HG03095 (cell line): ENCODE measurements at regions not wholly inside any gene's neighbourhood (a gene's known extent, or its start where the extent isn't known, plus 50 kb on each side); places are given as distances from the start of the nearest gene placed in this dataset.
"Not testable (repeated sequence)": the region's sequence is repeated elsewhere in the genome, so short reads cannot be mapped to it uniquely, and the experiment has no call there.

Source experiments
- ATAC-seq: cut with Tn5 transposase; IDR thresholded peaks from one replicate; pipeline ENCODE4 v1.9.1; 2021; ENCODE audit warnings: moderate library complexity; ENCODE audit not compliant: unreplicated experiment

- ATAC-seq, result not testable (repeated sequence)
These were observed 61.4 kb upstream of the SULF2 start for GRCh38 chr20:47846651-47847050.

GRCh38 chr20:47845382-47845977 is 60.2 kb upstream of the SULF2 start:
- ATAC-seq, result not testable (repeated sequence)

GRCh38 chr20:47844568-47844906 is 59.3 kb upstream of the SULF2 start:
- ATAC-seq, result not testable (repeated sequence)

GRCh38 chr20:47843886-47844567 is 58.7 kb upstream of the SULF2 start:
- ATAC-seq, result no peak

- ATAC-seq, result not testable (repeated sequence)
These were observed 57.7 kb upstream of the SULF2 start for GRCh38 chr20:47842950-47843349.

GRCh38 chr20:47842004-47842403 is 56.7 kb upstream of the SULF2 start:
- not testable (repeated sequence) for ATAC-seq

- not testable (repeated sequence) for ATAC-seq
These were observed 51.1 kb upstream of the SULF2 start for GRCh38 chr20:47836256-47836817.
